HG03159 (cell line): ENCODE measurements at regions not wholly inside any gene's neighbourhood (a gene's known extent, or its start where the extent isn't known, plus 50 kb on each side); places are given as distances from the start of the nearest gene placed in this dataset.

ENCODE experiments used
- ATAC-seq: cut with Tn5 transposase; IDR thresholded peaks from one replicate; pipeline ENCODE4 v1.9.1; 2021; ENCODE audit warnings: mild to moderate bottlenecking, moderate library complexity; ENCODE audit not compliant: unreplicated experiment

DNA sequence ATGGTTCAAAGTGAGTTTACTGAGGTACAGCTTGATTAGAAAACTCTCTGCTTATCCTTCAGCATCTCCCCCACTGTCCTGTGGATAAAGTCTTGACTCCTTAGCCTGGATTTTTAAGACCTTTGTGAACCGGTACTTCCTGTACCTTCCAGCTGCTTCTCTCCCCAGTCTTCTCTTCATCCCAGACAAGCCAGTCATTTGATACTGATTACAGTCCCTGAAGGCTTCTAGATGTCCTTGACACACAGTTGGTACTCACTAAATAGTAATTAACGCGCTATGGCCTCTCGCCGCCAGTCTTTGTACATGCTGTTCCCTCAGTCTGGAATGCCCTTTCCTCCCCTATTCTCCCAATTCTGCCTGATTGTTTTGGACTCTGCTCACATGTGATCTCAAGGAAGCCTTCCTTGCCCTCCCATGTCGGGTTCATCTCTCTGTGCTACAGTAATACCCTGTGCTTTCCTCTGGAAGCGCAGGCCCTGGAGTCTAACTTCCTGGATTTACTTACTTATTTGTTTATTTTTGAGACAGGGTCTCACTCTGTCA, 50.6 kb upstream of the PTGR2 start:
- ATAC-seq: no peak

DNA sequence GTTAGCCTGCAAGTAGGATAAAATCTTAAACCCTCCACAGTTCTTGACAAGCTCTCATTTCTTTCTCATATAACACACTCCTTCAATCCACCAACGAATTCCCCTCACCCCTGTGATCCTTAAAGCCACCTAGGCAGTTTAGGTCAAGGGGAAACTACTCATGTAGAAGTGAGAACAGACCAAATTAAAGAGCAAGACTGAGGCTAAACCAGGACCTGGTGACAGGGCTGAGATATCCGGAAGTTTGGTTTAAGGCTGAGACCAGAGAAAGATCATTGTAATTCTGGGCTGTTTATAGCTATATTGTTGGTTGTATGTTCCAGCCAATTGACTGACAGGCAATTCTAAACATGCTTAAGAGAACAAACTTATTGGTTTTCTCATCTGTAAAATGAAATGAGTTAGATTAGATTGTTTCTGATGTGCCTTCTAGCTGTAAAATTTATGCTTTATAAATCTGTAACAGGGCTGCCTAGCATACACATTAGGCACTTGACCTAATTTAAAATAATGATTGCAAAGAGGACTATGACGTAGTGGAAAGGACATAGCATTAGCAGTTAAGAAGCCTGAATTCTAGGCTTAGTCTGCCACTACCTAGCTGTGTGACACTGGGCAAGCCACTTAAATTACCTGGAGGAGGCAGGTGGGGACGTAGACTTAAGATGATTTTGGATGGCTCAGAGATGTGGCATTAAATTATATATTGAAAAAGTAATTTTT, 53.9 kb upstream of the PTGR2 start:
- ATAC-seq: no peak

DNA sequence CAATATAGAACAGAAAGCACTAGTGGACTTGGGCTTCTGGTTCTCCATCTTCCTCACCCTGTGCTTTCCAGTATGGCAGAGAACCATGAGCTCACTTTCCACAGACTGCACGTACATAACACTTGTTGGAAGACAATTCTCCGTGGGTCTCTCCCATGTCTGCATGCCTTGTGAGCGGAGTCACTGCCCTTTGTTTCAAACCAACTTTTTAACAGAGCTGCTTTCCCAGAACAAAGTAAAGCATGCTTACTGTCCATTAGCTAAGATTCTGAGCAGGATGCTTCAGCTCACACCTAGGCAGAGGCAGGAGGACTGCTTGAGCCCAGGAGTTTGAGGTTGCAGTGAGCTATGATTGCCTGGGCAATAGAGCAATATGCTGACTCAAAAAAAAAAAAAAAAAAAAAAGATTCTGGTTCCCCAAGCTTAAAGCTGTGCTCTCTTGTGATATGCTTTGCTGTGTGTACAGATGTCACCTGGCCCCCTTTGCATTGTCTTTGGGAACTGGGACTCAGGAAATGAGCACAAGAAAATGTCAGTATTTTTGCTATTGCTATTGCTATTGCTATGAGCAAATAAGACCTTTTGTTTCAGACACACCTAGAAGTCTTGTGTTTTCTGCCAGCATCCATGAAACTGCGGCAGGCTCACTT, 54.6 kb upstream of the PTGR2 start:
- ATAC-seq: no peak

DNA sequence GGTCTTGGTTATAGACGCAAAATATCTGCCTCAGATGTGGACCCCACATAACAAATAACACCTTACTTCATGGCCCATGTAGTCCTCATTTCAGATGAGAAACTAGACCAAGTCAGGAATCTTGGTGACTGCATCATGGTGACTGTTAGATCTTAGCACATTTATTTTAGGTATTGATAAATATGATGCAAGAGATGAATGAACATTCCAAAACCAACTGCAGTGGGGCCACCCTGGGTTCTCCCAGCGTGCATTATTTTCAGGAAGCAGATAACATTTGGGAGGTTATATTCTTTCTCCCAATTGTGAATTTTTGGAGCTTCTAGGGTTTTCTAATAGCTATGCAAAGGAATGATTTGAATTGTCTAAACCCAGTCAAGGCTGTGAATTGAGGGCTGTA, 55.2 kb upstream of the PTGR2 start:
- ATAC-seq: no peak

DNA sequence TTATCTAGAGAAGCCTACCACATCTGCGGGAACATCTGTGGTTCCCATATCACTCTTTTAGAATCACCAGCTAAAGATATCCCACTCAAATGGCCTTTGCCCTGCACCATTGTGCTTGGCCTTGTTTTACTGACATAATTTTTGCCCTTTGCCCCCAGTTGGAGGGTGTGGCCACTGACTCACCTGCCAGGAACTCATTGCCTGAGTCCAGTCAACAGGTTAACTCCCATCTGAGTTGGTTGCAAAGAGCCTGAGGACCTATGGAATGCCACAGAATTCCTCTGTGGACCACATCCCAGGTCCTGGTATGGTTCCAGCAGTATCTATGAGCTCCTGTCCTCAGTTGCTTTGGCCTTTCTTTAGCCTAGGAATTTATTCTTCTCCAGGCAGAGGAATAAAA, 55.7 kb upstream of the PTGR2 start:
- no peak for ATAC-seq

DNA sequence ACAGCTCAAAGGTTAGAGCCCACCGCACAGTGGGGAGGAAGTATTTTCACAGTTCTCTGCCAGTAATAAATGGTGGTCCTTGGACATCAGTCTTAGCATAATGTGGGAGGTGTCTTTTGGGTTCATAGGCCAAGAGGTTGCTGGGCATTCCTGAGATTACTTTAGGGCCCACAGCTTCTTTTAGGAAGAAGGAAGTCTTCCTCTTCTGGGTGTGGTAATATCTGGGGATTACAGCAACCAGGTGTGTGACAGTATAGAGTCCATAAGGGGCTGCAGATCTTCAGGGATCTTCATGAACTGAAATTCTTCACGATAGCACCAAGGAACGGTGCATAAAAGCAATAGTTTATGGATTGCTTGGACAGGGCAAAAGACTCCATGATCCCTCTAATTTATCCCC, 56.2 kb upstream of the PTGR2 start:
- no peak for ATAC-seq

DNA sequence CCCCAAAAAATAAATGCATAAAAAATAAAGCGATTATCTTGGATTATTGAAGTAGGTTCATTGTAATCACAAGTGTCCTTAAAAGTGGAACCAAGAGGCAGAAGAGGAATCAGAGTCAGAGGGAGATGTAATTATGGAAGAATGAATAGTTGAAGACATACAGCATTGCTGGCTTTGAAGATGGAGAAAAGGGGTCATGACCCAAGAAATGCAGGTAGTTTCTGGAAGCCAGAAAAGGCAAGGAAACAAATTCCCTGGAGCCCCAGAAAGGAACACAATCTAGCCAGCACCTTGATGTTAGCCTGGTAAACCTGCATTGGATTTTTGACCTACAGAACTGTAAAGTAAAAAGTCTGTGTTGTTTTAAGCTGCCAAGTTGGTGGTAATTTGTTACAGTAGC, 57.5 kb upstream of the PTGR2 start:
- no peak for ATAC-seq

DNA sequence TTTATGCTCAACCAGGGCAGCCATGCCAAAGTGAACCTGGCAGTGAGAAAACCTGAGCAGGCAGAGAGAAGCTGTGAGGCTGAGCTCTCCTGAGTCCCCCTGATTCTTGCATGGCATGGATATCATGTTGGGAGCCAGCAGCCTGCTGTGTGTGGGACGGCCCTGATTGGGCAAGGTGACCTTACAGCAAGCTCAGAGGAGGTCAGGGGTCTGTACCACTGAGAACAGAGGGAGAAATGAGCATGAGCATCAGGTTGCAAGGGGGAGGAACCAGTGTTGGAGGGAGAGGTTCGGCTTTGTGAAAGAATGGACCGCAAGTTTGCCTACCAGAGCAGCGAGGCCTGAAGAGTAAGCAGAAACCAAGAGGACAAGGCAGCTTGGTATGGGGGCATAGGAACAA, 59.1 kb upstream of the PTGR2 start:
- ATAC-seq: no peak

DNA sequence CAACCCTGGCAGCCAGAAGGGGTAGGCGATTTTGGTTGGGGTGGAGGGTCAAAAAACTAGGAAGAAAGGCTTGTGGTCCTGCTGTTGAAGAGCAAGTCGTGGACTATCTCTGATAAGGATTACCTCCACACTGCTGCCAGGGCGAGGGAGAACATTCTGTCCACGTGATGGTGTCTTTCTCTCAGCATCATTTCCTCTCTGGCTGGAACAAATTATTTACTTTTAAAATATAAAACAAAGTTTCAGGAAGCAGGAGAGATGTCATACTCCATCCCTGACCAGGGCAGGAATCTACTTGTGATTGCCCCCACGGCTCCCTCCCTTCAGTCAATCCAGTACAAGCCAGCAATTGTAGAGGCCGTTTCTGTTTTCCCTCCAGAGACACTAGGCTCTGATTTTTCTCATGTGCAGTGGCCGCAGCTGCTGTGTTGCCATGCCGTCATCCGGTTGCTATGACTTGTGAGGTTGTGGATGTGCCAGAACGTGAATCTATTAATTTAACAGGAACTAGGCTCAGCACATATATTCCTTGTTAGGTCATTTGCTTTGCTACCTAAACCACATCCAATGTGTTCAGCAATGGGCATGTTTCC, 61.5 kb upstream of the PTGR2 start:
- ATAC-seq: no peak

DNA sequence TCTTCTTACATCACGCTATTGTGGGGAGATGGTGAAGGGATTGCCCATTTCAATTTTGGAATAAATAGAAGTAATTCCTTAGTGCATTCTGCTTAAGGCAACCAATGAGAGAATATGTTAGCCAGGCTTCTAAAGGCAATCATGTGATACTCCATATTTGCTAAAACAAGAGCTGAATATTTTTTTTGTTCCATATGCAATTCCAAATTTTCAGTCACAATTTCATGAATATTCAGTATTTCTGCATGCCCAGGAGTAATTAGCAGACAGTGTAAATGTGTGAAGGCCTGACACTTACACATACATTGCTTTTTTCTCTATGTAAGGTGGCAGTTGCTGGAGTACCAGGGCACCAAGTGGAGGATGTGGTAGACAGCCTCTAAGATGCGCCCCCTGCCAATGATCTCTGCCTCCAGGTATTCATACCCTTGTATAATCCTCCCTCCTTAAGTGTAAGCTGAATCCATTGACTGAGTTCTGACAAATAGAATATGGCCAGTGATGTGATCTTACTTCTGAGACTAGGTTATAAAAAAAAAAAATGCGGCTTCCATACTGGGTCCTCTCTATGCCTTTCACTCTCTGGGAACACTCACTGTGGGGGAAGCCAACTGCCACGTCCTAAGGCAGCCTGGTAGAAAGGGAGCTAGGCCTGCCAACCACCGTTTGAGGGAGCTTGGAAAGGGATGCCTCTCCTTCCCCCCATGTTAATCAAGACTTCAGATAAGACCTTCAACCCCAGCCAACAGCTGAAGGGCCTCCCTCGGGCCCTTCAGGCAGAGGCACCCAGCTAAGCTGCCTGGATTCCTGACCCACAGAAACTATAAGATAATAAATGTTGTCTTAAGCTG, 62.7 kb upstream of the PTGR2 start:
- ATAC-seq: no peak

DNA sequence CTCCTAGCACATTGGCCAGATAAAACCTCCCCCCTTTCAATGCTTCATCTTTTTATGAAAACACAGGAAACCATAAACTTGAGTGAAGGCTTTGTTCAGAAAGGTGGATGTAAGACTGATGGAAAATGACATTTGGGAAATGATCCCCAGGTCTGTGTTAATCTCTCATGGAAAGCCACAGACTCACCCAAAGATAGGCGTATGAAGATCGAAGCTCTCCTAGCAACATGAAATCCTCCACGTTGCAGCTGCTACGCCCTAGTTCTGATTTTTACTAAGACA, 63.4 kb upstream of the PTGR2 start:
- ATAC-seq: no peak

DNA sequence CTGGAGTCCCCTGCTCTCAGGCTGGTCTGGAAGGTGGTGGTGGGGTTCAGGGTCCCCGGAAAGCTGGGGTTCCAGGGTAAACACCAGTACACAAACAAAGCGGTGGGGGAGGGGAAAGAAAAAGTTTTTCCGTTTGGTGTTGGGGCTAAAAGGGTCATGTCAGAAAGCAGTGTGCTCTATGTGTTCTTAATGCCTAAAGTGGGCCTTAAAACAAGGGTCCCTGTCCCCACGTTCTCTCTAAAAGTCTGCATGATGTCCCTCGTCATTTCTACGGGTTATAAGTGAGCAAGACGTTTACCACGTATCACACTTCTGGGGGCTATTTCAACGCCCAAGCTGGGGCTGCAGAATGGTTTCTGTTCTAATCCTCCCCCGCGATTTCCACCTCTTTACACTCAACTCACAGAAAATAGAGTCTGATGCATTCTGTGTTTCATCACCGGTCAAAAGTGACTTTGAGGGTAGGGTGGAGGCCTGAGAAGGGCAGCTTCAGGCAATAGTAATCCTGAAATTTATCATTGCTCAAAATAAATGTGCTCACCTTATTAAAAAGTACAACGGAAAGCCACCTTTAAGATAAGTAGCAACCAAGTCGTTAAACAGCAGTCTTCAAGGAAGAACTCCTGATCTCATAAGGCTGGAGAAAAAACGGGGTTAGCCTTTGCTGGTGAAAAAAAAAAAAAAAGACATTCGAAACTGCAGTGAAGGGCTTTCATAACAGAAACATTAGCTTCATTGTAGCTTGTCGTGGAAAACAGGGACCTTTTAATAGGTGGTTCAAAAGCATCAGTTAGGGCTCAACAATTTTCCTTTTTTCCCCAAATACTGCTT, 63.9 kb upstream of the PTGR2 start:
- no peak for ATAC-seq

DNA sequence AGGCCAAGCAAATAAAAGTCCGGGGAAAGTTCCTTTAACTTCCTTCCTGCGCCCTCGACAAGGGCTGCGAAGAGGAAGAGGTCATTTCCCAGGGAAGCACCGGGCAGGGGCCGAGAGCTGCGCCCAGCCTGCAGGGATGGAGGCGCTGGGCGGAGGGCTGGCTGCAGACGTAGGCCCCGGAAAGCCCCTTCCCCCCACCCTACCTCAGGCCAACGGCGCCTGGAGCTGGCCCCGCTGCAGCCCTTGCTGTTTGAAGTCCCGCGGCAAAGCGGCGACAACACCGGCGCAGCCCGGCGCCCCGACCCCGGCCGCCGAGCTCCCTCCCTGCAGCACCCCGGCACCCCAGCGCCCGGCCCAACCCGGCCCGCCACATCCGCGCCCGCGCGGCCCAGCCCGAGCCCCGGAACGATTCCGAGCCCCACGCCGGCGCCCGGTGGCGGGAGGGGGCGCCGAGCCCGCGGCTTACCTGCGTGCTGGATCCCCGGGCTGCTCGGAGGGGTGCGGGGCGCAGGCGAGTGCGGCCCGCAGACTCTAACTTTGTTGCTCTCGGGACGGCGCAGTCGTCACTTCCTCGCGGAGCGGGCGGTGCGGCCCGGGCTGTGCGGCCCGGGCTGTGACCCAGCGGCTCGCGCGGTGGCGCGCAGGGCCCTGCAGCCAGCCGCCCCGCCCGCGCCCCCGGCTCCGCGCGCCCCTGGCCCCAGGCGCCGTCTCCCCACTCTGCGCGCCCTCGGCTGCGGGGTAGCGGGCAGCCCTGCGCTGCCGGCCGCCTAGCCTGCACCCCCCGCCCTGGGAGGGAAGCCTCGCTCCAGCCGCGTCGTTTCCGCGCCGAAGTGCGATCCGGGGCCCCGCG, 64.8 kb upstream of the PTGR2 start:
- no peak for ATAC-seq

DNA sequence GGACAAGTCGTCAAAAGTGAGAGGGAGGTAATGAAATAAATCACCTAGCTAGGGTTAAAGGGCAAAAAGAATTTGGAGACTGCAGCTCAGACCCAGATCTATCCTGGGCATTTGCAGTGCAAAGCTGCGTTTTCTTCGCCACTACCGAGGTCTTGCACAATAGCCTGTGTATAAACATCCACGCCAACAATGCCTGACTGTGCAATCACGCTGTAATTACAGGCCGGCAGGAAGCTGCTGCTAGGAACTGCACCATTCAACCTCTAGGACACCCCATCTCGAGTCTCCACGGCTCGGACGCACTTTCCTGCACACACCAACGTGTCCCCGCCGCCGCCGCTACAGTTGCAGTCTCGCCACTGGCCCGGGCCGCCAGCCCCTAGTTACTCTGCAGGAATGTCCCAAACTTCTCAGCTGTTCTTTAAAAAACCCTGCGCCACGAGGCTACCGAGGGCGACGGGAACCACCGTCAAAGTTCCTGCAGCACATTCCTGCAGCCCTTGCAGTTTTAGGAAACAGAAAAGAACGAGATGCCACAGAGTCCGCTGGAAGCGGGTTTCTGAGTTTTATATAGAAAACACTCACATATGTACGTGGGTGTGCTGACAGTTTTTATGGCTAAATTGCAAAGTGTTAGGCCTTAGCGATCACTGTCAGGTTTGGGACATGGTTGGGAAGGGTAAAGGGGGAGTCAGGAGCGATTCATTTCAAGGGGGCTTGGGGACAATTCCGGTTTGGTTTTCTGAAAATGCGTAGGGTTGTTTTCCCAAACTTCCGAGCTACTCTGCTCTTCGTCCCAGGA, 65.6 kb upstream of the PTGR2 start:
- ATAC-seq: no peak

DNA sequence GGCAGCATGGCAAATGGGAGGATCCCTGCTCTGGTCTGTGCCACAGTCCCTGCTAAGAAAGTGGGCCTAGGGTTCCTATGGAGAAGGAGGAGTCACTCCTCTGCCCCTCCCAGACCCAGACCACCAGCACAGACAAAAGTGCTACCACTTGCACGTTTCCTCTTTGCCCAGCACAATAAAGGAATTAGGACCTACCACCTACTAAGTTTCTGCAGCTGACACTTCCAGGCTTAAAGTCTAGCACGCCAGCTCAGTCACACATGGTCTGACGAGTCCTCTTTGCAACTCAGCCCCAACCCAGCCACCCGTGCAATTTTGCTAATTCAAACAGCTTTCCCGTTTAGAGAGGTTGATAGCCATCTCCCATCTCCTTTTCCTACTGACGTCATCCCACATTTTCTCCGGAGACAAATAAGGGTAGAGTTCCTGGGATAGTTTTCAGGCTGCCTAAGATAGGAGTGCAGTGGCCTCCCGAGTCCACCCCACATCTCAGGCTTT, 66.2 kb upstream of the PTGR2 start:
- no peak for ATAC-seq

DNA sequence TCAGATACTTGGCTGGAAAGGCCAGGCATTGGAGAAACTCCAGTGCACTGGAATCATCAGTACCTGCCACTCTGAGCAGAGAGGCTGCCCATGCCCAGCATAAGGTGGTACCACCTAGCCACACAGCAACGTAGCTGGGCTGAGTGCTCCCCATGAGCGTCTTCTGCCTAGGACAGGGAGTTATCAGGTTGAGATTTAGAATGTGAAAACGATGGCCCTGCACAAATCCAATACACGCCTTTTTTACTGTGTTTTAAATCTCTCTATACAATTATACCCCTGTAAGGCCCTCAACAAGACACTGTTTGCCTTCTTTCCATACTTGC, 66.7 kb upstream of the PTGR2 start:
- ATAC-seq: no peak

DNA sequence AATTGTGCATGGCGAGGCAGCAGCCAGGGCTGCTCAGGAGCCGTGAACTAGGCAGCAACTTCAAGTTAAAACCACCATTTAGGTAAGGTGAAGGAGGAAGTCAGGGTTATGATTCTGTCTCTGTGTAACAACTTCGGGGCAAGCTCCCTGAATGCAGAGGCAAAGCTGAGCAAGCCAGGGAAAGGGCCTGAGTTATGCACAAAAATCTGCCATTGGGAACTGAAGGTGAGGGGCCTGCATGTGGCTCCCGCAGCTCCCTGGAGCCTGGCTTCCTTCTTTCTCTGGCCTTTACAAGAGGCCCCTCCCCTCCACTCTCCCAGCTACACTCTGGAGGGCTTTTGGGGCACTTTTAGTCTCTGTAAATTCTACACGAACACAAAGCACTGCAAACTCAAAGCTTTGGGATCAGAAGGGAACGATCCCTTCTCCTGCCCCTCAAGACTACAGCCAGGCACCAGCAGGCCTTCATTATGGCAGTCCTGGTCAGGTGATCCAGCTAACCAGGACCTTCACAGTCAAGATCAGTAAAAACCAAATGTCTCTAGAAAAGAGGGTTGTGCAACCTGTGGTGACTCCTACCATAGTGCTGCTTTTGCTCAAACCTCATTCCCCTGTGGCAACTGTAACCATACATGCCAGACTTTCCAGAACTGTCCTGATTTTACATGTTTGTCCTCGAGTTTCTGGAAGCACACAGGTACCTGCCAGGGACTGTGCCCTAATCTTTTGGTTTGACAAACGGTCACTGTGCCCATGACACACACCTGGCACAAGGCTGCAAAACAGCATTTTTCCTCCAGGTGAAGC, 67.2 kb upstream of the PTGR2 start:
- ATAC-seq: no peak

DNA sequence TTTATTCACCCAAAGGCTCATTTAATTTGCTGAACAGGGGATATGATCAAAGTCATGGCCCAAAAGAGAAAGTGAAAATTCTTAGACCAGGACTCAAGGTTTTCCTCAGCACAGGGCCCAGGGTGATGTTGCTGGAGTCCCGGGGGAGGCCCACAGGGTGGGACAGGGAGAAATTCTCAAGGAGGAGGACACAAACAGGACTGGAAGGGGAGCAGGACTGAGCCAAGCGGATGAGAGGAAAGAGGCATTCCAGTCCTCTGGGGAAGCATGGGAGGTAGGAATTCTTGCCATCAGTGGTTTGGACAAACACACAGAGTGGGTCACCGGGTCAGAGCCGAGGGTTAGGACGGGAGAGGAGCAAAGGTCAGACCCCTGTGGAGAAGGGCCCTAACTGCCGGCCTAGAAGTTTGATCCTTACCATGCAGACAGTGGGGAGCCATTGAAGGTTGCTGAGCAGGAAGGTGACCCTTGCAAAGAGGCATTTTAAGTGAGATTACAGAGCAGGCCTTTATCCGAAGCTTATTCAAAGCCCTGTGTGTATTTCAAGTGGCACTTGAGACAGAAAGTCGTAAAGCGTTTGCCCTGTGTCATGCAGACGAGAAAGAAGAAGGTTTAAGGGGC, 68.4 kb upstream of the PTGR2 start:
- no peak for ATAC-seq
